A549 (cell line): ENCODE measurements at regions not wholly inside any gene's neighbourhood (a gene's known extent, or its start where the extent isn't known, plus 50 kb on each side); places are given as distances from the start of the nearest gene placed in this dataset.

Experiments used
- ATAC-seq, 2 experiments: fragments of 200-7000 bp in 1 of 2; fragments of >200 bp in 1 of 2; cut with Nextera tagmentation in 1 of 2; cut with Tn5 transposase in 1 of 2; 3 replicates each; pipeline versions ENCODE4 v1.8.0 to v1.9.1; 2018 to 2020; ENCODE audit warnings: mild to moderate bottlenecking in 1 of 2, moderate library complexity in 1 of 2
- CTCF ChIA-PET: fragments of 300-600 bp; sonication (Branson Sonifier 250); formaldehyde crosslinking; extraction: SDS; loops from one replicate; lab custom pipeline; 2021; ENCODE audit warnings: antibody characterized with exemption, inconsistent platforms; lab: Yijun Ruan, JAX
- POLR2A ChIA-PET: fragments of 350-600 bp; formaldehyde crosslinking; extraction: SDS; loops from one replicate; lab custom pipeline; 2021; ENCODE audit warnings: antibody characterized with exemption, inconsistent platforms; lab: Yijun Ruan, JAX
- DNase-seq, 2 experiments: peaks; one replicate each; pipeline versions ENCODE4 v3.0.0 to v3.0.0-alpha.2; 2011 to 2016; ENCODE audit warnings: low read depth in 1 of 2, low spot score in 1 of 2
- FAIRE-seq: peaks from 2 replicates; lab custom pipeline; 2011; peaks lifted over from hg19 to GRCh38; lab: Jason Lieb, UNC
- H3K27ac ChIP-seq, 2 experiments: fragments of >200 bp; sonication (Bioruptor Twin); formaldehyde crosslinking; 3 replicates each; pipeline ENCODE4 v1.5.1; 2016 to 2017
- H3K4me1 ChIP-seq: fragments of >200 bp; sonication (Bioruptor Twin); formaldehyde crosslinking; 3 replicates; pipeline ENCODE4 v1.6.1; 2016
- H3K4me2 ChIP-seq: fragments of >200 bp; sonication (Bioruptor Twin); formaldehyde crosslinking; 3 replicates; pipeline ENCODE4 v1.6.1; 2016
- H3K4me3 ChIP-seq: fragments of >200 bp; sonication (Bioruptor Twin); formaldehyde crosslinking; 3 replicates; pipeline ENCODE4 v1.5.1; 2016
- H3K9me3 ChIP-seq: fragments of >200 bp; sonication (Bioruptor Twin); formaldehyde crosslinking; 3 replicates; pipeline ENCODE4 v1.6.1; 2016
- CEBPB ChIP-seq, 2 experiments: fragments of >200 bp in 1 of 2; sonication (Bioruptor Twin) in 1 of 2; formaldehyde crosslinking in 1 of 2; IDR thresholded peaks; 2 replicates each; pipeline ENCODE4 v1.6.1; 2012 to 2016
- CHD4 ChIP-seq: fragments of 200-600 bp; sonication (generic); IDR thresholded peaks from 2 replicates; pipeline ENCODE4 v1.6.1; 2016; ENCODE audit warnings: antibody characterized with exemption, mild to moderate bottlenecking, borderline replicate concordance
- EHMT2 ChIP-seq: fragments of 200-600 bp; sonication (generic); IDR thresholded peaks from 2 replicates; pipeline ENCODE4 v1.6.1; 2016; ENCODE audit warnings: antibody characterized with exemption, low read depth, mild to moderate bottlenecking, moderate library complexity
- EP300 ChIP-seq, 2 experiments: fragments of >200 bp; sonication (Bioruptor Twin); formaldehyde crosslinking; IDR thresholded peaks; 2 replicates in 1 of 2; 3 replicates in 1 of 2; pipeline ENCODE4 v1.6.1; 2016 to 2017
- HOXB13 ChIP-seq: fragments of 250-450 bp; sonication (Bioruptor Pico); IDR thresholded peaks from 2 replicates; pipeline ENCODE4 v1.5.0; 2020; ENCODE audit warnings: low read depth, mild to moderate bottlenecking, moderate library complexity
- JUNB ChIP-seq: fragments of >200 bp; sonication (Bioruptor Twin); formaldehyde crosslinking; IDR thresholded peaks from 2 replicates; pipeline ENCODE4 v1.6.1; 2016
- KDM1A ChIP-seq: fragments of 200-600 bp; sonication (generic); IDR thresholded peaks from 2 replicates; pipeline ENCODE4 v1.6.1; 2016; ENCODE audit warnings: low read depth, mild to moderate bottlenecking
- MAZ ChIP-seq: fragments of 150-350 bp; IDR thresholded peaks from 2 replicates; pipeline ENCODE4 v1.6.1; 2014; ENCODE audit warnings: antibody characterized with exemption, low read depth, low read length, borderline replicate concordance
- PHF8 ChIP-seq: fragments of 200-600 bp; sonication (generic); IDR thresholded peaks from 2 replicates; pipeline ENCODE4 v1.6.1; 2016; ENCODE audit warnings: low read depth, mild to moderate bottlenecking, antibody characterized with exemption, moderate library complexity, borderline replicate concordance
- POLR2AphosphoS2 ChIP-seq: conservative IDR thresholded peaks from 2 replicates; pipeline ENCODE4 v1.6.1; 2012; ENCODE audit warnings: low read length, improper control_type of control experiment, inconsistent platforms
- RFX5 ChIP-seq: fragments of 450-650 bp; IDR thresholded peaks from 2 replicates; pipeline ENCODE4 v1.7.1; 2014; ENCODE audit warnings: antibody characterized with exemption, mild to moderate bottlenecking, moderate library complexity
- RNF2 ChIP-seq: fragments of 200-600 bp; sonication (generic); IDR thresholded peaks from 2 replicates; pipeline ENCODE4 v1.6.1; 2016; ENCODE audit warnings: low read depth, mild to moderate bottlenecking, antibody characterized with exemption, moderate library complexity, borderline replicate concordance
- TP53 ChIP-seq: fragments of 250-450 bp; sonication (Bioruptor Pico); IDR thresholded peaks from 2 replicates; pipeline ENCODE4 v1.5.0; 2021; ENCODE audit warnings: mild to moderate bottlenecking, moderate library complexity
- ZNF302 ChIP-seq: fragments of 250-450 bp; sonication (Bioruptor Pico); IDR thresholded peaks from 2 replicates; pipeline ENCODE4 v1.9.0; 2021; ENCODE audit warnings: inconsistent platforms, mild to moderate bottlenecking, moderate library complexity
- WGBS: methylation state at CpG from one replicate; pipeline ENCODE4 v1.1.6; 2017; ENCODE audit errors: missing lambda C conversion rate; 5-methylcytosine and 5-hydroxymethylcytosine counted together
- TF ChIP-seq, protein P1 (sequence below): fragments of >200 bp; sonication (Bioruptor Twin); formaldehyde crosslinking; IDR thresholded peaks from 3 replicates; pipeline ENCODE4 v1.6.1; 2016
- TF ChIP-seq, protein P2 (sequence below): fragments of 250-450 bp; sonication (Bioruptor Pico); IDR thresholded peaks from 2 replicates; pipeline ENCODE4 v1.5.0; 2020; ENCODE audit warnings: low read depth, mild to moderate bottlenecking, moderate library complexity
- TF ChIP-seq, protein P3 (sequence below): fragments of >200 bp; sonication (Bioruptor Twin); formaldehyde crosslinking; IDR thresholded peaks from 3 replicates; pipeline ENCODE4 v1.5.1; 2016
- TF ChIP-seq, protein P4 (sequence below): IDR thresholded peaks from 2 replicates; pipeline ENCODE4 v1.6.1; 2012
- TF ChIP-seq, protein P5 (sequence below): fragments of 200-600 bp; sonication (generic); IDR thresholded peaks from 2 replicates; pipeline ENCODE4 v1.6.1; 2016; ENCODE audit warnings: antibody characterized with exemption, mild to moderate bottlenecking, moderate library complexity

DNA sequence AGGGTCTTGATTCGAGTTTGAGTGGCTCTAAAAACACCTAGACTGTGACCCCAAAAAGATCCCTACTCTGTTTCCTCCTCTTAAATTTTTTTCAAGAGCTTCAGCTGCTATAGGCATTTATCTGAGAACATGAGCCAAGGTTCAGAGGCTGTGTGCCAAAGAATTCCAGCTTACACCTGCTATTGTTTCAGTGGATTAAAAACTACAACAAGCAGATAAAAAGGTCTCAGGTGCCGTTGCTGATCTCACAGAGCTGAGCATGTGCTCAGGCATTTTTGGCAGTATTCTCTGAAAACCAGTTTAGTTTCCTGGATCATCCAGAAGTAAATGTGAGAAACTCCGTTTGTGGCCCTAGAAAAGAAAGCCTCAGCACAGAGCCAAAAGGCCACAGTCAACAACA lies 349.2 kb downstream of the DEPDC1B start (continued):
- TF ChIP-seq, protein P1, sequence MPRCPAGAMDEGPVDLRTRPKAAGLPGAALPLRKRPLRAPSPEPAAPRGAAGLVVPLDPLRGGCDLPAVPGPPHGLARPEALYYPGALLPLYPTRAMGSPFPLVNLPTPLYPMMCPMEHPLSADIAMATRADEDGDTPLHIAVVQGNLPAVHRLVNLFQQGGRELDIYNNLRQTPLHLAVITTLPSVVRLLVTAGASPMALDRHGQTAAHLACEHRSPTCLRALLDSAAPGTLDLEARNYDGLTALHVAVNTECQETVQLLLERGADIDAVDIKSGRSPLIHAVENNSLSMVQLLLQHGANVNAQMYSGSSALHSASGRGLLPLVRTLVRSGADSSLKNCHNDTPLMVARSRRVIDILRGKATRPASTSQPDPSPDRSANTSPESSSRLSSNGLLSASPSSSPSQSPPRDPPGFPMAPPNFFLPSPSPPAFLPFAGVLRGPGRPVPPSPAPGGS = no peak
- TF ChIP-seq, protein P2, sequence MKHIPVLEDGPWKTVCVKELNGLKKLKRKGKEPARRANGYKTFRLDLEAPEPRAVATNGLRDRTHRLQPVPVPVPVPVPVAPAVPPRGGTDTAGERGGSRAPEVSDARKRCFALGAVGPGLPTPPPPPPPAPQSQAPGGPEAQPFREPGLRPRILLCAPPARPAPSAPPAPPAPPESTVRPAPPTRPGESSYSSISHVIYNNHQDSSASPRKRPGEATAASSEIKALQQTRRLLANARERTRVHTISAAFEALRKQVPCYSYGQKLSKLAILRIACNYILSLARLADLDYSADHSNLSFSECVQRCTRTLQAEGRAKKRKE (CRISPR knock-in tag) = no peak
- TF ChIP-seq RNF2 (no peak), MAZ (no peak), KDM1A (no peak), PHF8 (no peak)

DNA sequence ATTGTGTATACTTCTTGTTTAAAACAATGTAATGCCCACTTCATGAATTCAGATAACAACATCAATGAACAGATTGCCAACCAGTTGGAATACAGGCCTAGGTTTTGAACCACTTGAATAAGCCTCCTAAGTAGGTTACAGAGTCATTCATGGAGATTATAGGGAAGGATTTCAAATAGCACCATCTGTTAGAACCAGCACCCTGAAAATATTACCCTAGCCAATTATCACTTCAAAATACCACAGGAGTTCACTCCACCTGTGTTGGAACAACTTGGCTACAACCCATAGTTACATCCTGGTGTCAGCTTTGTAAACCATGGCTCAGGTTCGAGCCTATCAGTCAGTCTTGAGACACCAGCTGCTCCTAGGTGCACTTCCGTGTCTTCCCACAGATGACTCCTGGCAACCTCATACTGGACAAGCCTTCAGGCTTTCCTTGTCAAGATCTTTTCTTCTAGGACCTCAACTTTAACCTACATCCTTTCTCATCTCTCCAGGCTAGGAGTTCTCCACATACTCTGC lies 350.0 kb downstream of the DEPDC1B start:
- no peaks in the 10 kb centered on the region for H3K9me3 ChIP-seq
- no peak overlapping the region for H3K4me2 ChIP-seq
- no peak overlapping the region for H3K27ac ChIP-seq
- H3K4me1 ChIP-seq = no peaks in the 10 kb centered on the region
- TF ChIP-seq EHMT2 (no peak), EP300 (IDR thresholded peaks at IDR 0.05) (no peak), ZNF302 (CRISPR knock-in tag) (no peak), TP53 (no peak), JUNB (no peak), HOXB13 (CRISPR knock-in tag) (no peak), CHD4 (no peak), CEBPB (IDR thresholded peaks at IDR 0.05) (no peak), POLR2AphosphoS2 (no peak), RNF2 (no peak), RFX5 (no peak)
- TF ChIP-seq, protein P3, sequence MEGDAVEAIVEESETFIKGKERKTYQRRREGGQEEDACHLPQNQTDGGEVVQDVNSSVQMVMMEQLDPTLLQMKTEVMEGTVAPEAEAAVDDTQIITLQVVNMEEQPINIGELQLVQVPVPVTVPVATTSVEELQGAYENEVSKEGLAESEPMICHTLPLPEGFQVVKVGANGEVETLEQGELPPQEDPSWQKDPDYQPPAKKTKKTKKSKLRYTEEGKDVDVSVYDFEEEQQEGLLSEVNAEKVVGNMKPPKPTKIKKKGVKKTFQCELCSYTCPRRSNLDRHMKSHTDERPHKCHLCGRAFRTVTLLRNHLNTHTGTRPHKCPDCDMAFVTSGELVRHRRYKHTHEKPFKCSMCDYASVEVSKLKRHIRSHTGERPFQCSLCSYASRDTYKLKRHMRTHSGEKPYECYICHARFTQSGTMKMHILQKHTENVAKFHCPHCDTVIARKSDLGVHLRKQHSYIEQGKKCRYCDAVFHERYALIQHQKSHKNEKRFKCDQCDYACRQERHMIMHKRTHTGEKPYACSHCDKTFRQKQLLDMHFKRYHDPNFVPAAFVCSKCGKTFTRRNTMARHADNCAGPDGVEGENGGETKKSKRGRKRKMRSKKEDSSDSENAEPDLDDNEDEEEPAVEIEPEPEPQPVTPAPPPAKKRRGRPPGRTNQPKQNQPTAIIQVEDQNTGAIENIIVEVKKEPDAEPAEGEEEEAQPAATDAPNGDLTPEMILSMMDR = no peak
- TF ChIP-seq, protein P4, sequence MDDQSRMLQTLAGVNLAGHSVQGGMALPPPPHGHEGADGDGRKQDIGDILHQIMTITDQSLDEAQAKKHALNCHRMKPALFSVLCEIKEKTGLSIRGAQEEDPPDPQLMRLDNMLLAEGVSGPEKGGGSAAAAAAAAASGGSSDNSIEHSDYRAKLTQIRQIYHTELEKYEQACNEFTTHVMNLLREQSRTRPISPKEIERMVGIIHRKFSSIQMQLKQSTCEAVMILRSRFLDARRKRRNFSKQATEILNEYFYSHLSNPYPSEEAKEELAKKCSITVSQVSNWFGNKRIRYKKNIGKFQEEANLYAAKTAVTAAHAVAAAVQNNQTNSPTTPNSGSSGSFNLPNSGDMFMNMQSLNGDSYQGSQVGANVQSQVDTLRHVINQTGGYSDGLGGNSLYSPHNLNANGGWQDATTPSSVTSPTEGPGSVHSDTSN = no peak
- TF ChIP-seq, protein P5, sequence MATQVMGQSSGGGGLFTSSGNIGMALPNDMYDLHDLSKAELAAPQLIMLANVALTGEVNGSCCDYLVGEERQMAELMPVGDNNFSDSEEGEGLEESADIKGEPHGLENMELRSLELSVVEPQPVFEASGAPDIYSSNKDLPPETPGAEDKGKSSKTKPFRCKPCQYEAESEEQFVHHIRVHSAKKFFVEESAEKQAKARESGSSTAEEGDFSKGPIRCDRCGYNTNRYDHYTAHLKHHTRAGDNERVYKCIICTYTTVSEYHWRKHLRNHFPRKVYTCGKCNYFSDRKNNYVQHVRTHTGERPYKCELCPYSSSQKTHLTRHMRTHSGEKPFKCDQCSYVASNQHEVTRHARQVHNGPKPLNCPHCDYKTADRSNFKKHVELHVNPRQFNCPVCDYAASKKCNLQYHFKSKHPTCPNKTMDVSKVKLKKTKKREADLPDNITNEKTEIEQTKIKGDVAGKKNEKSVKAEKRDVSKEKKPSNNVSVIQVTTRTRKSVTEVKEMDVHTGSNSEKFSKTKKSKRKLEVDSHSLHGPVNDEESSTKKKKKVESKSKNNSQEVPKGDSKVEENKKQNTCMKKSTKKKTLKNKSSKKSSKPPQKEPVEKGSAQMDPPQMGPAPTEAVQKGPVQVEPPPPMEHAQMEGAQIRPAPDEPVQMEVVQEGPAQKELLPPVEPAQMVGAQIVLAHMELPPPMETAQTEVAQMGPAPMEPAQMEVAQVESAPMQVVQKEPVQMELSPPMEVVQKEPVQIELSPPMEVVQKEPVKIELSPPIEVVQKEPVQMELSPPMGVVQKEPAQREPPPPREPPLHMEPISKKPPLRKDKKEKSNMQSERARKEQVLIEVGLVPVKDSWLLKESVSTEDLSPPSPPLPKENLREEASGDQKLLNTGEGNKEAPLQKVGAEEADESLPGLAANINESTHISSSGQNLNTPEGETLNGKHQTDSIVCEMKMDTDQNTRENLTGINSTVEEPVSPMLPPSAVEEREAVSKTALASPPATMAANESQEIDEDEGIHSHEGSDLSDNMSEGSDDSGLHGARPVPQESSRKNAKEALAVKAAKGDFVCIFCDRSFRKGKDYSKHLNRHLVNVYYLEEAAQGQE = no peak
- no peak overlapping the region for H3K4me3 ChIP-seq
- 58% methylated on average over 2 of the region's 2 CpGs for WGBS
- no peak for FAIRE-seq
- no peak for DNase-seq
- ATAC-seq = no peak
- CTCF ChIA-PET = no interaction called here
- POLR2A ChIA-PET = no interaction called here
